COLO668 (cell line): ENCODE measurements at regions not wholly inside any gene's neighbourhood (a gene's known extent, or its start where the extent isn't known, plus 50 kb on each side); places are given as distances from the start of the nearest gene placed in this dataset.

ENCODE experiments used
- DNase-seq: peaks from one replicate; lab custom pipeline; 2025; ENCODE audit not compliant: unreplicated experiment; lab: John Stamatoyannopoulos, UW

DNA sequence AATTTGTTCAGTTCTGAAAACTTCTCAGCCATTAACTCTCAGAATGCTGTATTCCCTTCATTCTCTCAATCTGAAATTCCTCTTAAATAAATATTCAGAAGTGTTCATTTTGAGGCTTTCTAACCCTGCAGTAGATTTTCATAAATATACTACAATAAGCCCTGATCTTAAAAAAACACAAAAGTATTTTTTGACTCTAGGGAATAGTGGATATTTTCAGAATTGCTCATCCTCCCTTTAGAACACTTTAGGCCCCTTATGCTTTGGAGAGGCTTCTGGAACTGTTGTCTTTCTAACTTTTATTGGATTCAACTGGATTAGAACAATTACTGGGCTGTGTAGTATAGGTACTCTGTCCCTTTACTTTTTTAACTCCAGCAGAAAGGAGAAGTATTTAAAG is 1662.6 kb upstream of the MIR17HG start:
- DNase-seq = no peak

DNA sequence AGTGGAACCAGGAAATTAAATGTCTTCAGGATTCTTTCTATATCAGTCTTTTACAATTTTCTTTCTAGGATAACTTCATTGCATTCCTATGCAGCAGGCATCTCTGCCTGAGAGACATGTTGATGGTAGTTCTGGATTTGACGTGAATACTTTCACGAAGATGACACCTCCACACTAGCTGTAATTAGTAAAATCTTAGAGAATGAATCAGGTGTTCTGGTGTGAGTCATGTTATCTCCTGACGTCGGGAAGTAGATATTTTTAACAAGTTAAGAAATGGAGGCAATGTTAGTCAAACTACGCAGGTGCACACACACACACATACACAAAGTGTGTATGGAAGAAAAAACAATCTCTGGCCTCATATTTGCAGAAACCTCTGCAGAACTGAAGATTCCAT is 1661.3 kb upstream of the MIR17HG start:
- no peak for DNase-seq

DNA sequence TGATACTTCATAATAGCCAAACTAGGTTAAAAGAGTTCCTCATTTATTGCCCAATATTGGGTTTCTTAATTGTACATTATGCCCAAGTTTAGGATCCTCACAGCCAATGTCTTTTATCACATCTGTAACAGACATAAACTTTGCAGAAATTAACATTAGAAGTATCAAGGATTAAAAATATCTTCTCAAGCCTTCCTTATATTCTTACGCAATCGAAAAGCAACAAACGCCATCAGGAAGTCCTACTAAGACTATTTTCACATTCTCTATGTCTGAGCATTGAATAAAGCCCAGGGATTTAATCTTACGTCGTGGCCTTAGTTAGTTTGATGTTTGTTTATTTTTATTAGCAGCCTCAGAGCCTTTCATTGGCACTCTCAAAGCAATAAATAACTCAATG is 1660.4 kb upstream of the MIR17HG start:
- DNase-seq = no peak

DNA sequence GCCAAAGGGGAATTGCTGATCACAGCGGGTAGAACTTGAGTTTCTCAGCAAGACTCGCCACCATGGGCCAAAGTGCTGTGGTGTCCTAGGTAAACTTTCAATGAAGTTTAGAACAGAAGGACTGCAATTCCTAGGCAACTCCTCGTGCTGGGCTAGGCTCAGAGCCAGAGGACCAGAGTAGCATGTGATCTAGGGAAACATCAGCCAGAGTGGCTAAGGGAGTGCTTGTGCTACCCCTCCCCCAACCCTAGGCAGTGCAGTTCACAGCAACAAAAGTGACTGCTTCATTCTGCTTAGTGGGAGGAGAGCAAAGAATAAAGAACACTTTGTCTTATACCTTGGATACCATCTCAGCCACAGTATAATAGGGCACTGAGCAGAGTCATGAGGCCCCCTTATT is 1658.6 kb upstream of the MIR17HG start:
- DNase-seq = no peak

DNA sequence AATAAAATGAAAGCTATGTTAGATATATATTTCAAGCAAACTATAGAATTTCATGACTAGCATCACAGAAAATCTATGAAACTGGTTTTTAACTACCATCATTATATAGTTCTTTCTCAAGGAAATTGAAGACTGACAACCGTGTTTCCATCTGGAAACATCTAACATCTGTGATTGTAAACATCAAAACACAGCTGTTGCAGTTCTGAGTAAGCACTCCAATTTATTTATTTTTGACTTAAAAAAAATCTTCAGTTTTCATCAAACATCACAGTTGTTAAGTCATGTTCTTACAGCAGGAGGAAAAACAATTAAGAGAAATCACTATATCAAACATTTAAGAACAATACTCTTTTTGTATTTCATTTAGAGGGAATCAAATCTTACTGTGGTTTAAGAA is 1653.0 kb upstream of the MIR17HG start:
- no peak for DNase-seq

DNA sequence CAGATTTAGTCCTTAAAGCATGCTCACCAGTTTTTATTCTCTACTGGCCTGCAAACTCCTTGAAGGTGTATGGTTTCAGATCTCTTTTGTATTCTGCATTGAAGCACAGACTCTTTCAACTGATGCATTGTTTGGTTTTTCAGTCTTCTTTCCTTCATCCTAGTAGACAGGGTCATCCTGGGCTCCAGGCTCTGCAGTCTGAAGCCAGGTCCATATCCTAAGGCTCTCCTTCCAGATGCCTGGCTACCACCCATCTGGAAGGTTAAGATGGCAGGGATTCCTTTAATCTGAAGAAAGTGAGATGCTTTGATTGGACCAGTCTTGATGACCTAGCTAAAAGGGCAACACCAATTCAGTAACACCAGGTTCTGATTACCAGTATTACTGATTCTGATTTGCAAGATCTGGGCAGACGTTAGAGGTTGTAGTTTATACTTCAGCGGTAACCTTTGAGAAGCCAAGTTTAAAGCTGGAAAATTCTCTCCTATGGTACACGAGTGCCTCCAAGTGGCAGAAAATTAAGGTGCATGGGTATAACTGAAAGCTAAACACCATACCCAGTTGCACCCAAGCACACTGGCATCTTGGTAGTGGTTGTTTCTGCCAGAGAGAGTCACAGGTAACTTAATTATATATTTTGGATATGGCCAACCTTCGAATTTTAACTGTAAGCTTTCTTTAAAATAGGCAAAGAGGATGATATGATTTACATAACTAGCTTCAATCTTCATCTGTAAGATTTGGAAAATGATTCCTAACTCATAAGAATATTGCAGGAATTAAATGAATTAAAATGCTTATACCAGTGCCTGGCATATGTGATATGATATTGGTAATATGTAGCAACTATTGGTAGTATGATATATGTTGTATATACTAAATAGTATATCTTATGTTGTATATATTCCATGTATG is 1651.9 kb upstream of the MIR17HG start:
- DNase-seq = peak; percentile 64

DNA sequence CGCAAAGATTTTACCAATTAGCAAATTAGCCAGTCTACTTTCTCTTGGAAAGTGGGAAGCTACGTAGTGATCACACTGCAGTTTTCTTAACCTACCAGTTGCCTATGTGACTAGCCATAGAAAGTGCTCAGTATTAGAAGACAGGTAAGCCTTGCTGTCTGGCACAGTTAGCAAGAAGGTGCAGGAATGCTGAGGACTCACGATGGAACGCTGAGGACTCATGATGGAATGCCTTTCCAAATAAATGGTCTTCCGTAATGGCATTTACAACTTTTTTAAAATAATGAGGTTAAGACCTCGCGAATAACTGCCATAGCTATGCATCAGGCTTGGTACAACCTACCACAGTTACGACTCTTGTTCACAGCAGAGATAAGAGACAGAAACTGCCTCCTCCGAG is 1645.6 kb upstream of the MIR17HG start:
- no peak for DNase-seq

DNA sequence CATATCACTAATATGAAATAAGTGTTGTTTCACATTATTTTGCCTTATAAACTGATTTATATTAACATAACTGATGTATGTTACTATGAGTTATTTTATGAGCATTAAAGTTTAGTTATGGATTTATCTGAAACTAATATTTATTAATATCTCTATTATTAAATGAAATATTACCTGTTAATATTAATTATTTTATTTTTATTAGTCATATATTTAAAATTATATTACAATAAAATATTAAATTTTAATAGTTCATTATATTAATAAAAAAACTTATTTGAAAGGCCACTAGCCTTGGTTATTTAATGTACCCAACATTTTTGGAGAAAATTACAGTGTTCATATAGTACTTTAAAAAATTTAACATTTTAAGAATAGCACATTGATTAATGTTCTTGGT is 1643.4 kb upstream of the MIR17HG start:
- no peak for DNase-seq

DNA sequence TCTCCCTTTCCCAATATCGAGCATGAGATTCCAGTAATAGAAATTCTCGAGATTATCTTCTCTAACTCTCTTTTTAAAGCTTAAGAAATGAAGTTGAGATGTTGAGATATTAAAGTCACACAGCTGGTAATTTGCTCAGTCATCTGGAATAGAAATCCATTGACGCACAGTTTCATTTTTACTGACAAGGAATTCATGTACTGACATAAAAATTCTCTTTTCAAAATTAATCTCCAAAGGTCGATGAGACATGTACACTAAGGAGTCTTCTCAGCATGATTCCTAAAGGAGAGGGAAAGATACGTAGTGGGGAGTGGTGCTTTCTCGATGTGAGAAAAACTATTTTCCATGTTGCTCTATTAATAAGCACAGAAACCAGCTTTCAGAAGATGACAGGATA is 1639.5 kb upstream of the MIR17HG start:
- DNase-seq = no peak

DNA sequence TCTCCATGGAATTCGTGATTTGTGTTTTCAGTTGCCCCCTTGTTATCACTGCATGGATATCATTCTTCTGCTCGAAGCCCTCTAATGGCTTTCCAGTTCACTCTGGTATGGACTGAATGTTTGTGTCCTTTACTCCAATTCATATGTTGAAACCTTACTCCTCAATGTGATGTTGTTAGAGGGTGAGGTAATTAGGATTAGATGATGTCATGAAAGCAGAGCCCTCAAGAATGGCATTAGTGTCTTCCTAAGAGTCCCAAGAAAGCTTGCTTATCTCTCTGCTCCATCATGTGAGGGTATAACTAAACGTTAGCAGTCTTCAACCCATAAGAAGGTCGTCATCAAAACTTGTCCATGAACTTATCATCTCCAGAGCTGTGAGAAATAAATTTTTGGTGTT is 1626.3 kb upstream of the MIR17HG start:
- no peak for DNase-seq

DNA sequence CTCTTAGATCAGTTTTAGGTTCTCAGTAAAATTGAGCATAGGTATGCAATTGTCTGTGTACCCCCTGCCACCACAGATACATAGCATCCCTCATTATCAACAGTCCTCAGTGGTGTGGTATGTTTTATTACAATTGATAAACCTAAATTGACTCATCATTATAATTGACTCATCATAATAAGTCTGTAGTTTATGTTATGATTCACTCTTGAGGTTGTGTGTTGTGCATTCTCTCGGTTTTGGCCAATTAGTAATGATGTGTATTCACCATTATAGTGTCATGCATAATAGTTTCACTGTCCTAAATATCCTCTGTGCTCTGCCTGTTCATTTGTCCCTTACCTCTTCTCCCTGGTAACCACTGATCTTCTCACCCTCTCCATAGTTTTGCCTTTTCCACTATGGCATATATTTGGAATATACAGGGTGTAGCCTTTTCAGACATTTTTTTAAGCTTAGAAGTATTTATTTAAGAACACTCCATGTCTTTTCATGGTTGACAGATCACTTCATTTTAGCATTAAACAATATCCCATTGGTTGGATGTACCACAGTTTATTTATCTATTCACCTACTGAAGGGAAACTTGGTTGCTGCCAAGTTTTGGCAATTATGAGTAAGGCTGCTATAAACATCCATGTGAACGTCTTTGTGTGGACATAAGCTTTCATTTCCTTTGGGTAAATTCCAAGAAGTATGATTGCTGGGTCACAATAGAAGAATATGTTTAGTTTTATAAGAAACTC is 1620.6 kb upstream of the MIR17HG start:
- DNase-seq = no peak

DNA sequence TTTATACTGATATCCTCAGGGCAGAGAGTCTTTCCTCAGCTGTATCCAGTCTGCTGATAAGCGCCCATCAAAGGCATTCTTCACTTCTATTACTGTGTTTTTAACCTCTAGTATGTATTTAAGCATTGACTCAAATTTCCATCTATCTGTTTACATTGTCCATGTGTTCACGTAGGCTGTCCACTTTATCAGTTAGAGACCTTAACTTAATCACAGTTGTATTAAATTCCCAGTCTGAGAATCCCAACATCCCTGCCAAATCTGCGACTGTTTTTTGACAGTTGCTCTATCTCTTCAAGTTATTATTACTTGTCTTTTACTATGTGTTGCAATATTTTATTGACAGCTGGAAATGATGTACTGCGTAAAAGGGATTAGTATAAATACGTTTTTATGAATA is 1613.7 kb upstream of the MIR17HG start:
- no peak for DNase-seq

DNA sequence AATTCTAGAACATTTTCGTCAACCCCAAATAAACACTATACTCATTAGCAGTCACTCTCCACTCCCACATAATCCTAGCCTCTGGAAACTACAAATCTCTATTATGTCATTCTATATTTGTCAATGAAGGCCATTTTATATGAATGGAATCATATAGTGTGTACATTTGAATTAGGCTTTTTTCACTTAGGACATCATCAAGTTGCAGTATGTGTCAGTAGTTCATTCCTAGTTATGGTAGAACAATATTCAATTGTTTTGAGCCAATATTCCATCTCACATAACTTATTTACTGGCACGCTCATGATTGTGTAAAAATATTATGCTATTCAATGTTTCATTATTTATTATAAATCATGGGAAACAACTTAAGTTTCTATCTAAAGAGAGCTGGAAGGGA is 1610.4 kb upstream of the MIR17HG start:
- no peak for DNase-seq

DNA sequence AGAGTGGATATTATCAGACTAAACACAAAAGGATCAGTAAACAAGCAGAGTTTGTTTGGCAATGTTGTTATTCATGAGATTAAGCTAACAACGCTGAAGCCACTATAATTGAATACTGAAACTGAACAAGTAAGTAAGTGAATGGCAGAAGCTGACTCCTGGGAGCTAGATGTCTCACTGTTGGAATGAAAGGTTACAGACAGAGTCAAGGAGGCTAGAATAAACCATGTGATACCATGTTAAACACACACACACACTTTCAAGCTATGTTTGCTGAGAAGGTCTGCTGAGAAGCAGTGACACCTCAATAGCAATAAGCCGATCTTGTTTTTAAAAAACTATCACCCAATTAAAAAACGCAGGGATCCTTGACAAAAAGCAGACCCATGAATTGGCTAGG is 1609.4 kb upstream of the MIR17HG start:
- no peak for DNase-seq

DNA sequence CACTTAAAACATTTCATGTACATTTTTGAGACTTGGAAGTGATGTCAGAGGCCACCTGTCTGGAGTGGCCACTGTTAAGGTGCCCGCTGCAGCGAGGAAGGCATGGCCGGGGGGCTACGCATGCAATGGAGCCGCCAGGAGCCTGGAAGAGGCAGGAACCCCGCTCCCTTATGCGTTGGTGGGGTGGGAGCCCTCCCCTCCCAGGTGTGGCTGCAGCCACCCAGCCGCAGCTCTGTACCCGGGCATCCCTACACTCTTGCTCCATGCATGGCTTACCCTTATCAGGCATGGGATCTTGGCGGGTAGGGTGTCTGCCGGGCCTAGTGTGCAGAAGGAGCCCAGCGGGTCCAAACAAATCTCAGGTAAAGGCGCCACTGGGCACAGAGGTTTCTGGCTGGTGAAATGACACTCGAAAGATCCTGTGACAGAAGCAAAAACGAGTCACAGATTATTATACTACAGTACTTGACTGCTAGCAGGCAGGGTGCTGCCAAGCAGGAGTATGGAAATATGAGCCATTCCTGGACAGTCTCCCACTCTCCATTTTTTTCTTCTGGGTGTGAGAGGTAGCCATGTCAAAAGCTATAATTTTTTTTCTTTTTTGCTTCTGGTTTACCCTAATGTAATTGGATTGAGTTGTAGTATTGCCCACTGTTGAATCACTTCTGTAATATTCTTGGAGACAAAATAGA is 1606.3 kb upstream of the MIR17HG start:
- DNase-seq = no peak

DNA sequence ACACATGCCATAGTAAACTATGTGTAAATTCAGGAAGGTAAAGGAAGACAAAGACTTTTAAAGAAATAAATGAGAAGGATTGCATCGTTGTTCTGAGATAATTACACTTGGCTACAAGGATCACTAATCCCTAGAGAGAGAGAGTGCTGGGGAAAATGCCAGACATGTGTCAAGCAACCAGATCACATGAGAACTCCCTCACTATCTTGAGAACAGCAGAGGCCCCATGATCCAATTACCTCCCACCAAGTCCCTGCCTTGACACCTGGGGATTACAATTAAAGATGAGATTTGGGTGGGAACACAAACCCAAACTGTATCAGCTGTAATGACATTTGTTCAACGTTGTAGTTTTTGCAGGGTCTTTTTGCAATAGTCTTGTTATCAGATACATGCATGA is 1600.9 kb upstream of the MIR17HG start:
- no peak for DNase-seq

DNA sequence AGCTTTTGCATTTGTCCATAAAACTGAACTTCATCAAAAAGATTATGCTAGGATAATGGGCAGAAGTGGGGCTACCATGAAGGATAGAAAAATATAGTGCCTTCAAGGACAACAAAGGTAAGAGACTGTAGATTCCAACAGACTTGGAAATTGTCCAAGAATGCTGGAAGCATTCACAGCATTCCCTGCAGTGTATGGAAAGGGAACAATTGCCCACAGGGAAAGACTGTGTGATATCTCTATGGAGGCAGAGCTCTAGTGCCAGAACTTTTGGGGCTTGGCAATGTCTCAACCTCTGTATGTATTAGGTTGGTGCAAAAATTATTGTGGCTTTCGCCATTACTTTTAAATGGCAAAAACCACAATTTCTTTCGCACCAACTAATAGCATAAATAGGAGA is 1598.8 kb upstream of the MIR17HG start:
- DNase-seq = no peak

DNA sequence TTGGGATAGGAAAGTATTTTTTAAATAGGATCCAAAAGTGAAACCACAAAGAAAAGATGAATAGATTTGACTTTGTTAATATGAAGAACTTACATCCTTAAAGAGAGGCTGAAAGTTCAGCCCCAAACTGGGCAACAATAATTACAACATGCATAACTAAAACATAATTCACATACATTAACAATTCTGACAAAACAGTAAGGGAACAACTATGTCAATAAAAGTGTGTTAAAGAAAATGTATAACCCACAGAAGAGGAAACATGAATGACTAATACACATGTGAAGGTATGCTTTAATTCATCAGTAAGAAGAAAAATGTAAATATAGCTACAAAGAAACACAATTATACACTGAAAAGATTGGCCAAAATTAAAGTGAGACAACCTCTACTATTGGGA is 1597.6 kb upstream of the MIR17HG start:
- no peak for DNase-seq

DNA sequence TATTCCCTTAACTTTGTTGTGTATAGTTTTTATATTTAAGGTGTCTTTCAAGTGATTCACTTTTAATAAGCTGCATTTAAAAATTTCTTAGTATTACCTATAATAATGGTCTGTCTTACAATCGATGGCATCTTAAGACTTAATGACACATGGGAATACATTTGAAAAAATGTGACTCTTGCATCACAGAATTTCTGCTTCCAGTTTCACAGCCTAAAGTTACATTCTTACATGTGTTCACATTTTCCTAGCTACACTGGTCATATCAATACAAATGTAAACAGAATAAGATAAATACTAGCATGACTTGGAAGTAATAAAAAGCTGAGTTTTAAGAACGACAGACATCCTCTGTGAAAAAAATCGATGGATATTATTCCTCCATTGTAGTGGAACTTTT is 1597.1 kb upstream of the MIR17HG start:
- DNase-seq = no peak

DNA sequence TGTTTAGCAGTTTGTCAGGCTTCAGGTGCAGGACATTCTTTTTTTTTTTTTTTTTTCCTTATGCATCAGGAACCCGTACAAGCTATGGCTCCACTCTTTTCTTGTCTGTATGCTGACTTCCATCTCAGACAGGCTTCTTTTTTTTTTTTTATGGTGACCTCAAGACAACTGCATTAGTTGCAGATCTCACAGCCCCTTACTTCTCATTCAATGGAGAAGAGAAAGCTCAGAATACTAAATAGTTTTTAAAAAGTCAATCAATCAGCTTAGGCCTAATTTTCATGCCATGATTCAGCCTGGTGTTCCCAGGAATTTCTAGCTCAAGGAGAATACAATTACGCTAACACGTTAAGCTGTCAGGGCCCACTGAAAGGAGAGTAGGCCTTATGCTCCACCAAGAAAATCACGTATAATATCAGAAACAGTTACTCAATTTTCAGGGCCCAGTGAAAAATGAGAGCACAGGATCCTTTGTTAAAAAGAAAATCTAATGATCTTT is 1596.0 kb upstream of the MIR17HG start:
- DNase-seq = no peak

DNA sequence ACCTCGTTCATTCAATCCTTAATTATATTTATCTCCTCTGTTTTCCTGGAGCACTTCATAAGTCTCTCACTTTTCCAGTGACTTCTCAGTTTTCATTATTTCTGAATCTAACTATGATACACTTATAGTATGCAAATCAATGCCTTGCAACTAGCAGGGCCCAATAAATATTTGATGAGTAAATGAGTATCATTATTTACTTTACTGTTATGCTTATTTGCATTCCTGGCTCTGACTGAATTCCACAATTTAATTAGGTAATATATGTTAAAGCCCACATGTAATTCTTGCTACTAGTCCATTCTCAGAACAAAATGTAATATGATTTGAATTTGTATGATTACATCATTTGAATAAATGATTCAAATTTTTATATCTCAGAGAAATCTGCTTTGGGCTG is 1595.1 kb upstream of the MIR17HG start:
- no peak for DNase-seq
